A172 (cell line): ENCODE measurements at regions not wholly inside any gene's neighbourhood (a gene's known extent, or its start where the extent isn't known, plus 50 kb on each side); places are given as distances from the start of the nearest gene placed in this dataset.
"Not testable (repeated sequence)": the region's sequence is repeated elsewhere in the genome, so short reads cannot be mapped to it uniquely, and the experiment has no call there.

Experiments
- DNase-seq: peaks from one replicate; pipeline ENCODE4 v3.0.0-alpha.2; 2015; ENCODE audit warnings: low spot score

GRCh38 chr6:6412700-6413099 lies 92.2 kb upstream of the F13A1 start:
- no peak for DNase-seq

- DNase-seq: no peak
These were observed 94.5 kb upstream of the F13A1 start for GRCh38 chr6:6414931-6415330.

GRCh38 chr6:6417475-6417874 lies 97.0 kb upstream of the F13A1 start:
- no peak for DNase-seq

- DNase-seq: no peak
These were observed 98.0 kb upstream of the F13A1 start for GRCh38 chr6:6418421-6418820.

GRCh38 chr6:6420107-6420506 lies 99.6 kb upstream of the F13A1 start:
- DNase-seq: no peak

- DNase-seq: no peak
These were observed 113.7 kb upstream of the F13A1 start for GRCh38 chr6:6434151-6434550.

- DNase-seq: no peak
These were observed 114.3 kb upstream of the F13A1 start for GRCh38 chr6:6434723-6435122.

- DNase-seq: no peak
These were observed 115.9 kb upstream of the F13A1 start for GRCh38 chr6:6436366-6436765.

GRCh38 chr6:6436946-6437345 lies 116.5 kb upstream of the F13A1 start:
- no peak for DNase-seq

- DNase-seq: no peak
These were observed 117.8 kb upstream of the F13A1 start for GRCh38 chr6:6438286-6438685.

- DNase-seq: no peak
These were observed 119.3 kb upstream of the F13A1 start for GRCh38 chr6:6439778-6440177.

GRCh38 chr6:6452002-6452401 lies 131.5 kb upstream of the F13A1 start:
- no peak for DNase-seq

GRCh38 chr6:6453186-6453585 lies 132.7 kb upstream of the F13A1 start:
- DNase-seq: no peak

GRCh38 chr6:6455272-6455671 lies 133.2 kb upstream of the LY86 start:
- no peak for DNase-seq

- no peak for DNase-seq
These were observed 130.3 kb upstream of the LY86 start for GRCh38 chr6:6458172-6458571.

- DNase-seq: not testable (repeated sequence)
These were observed 128.6 kb upstream of the LY86 start for GRCh38 chr6:6459963-6460362.

- DNase-seq: no peak
These were observed 128.1 kb upstream of the LY86 start for GRCh38 chr6:6460416-6460815.

- DNase-seq: no peak
These were observed 127.4 kb upstream of the LY86 start for GRCh38 chr6:6461138-6461537.

- DNase-seq: peak; percentile 31
These were observed 121.4 kb upstream of the LY86 start for GRCh38 chr6:6466967-6467761.

- DNase-seq: no peak
These were observed 119.4 kb upstream of the LY86 start for GRCh38 chr6:6469074-6469473.

- DNase-seq: no peak
These were observed 118.4 kb upstream of the LY86 start for GRCh38 chr6:6470123-6470522.

GRCh38 chr6:6471276-6471675 lies 117.2 kb upstream of the LY86 start:
- no peak for DNase-seq

GRCh38 chr6:6474170-6474920 lies 114.2 kb upstream of the LY86 start:
- no peak for DNase-seq
